HG03558 (cell line): ENCODE measurements at regions not wholly inside any gene's neighbourhood (a gene's known extent, or its start where the extent isn't known, plus 50 kb on each side); places are given as distances from the start of the nearest gene placed in this dataset.
"Not testable (repeated sequence)": the region's sequence is repeated elsewhere in the genome, so short reads cannot be mapped to it uniquely, and the experiment has no call there.

Experiments
- ATAC-seq: cut with Tn5 transposase; IDR thresholded peaks from one replicate; pipeline ENCODE4 v1.9.1; 2021; ENCODE audit warnings: moderate number of reproducible peaks; ENCODE audit not compliant: unreplicated experiment; ENCODE audit errors: extremely low read depth

DNA sequence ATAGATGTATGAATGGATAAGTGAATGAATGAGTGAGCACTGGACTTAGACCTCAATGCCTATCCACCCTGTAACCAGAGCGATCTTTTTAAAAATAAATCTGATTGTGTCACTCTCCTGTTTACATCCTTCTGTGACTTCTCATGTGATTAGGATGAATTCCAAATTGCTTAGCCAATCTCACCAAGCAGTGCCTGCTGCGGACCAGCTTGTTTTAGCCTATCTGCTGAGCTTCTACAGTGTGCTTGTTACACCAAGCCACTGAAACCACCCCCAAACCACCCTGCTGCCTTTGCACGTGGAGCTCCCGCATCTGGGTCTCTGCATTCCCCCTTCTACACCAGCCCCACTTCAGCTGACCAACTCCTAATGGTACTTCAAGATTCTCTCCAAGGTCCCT is 265.4 kb downstream of the EN1 start:
- no peak for ATAC-seq

DNA sequence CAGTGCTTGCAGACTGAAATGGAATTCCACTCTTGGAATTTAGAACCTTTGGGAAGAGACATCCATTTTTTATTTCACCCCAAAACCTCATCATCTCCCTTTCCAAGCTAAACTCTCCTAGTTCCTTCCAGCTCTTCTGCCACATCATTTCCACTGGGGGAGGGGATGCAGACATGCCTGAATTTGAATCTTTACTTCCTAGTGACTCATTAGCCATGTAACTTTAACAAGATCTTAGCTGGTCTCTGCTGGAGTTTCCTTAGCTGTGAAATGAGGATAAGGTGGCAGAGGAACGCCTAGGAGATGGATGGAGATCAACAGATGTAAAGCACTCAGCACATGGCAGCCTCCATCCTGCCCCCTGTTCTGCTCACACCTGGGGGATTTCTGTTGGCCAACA is 266.8 kb downstream of the EN1 start:
- ATAC-seq = no peak

DNA sequence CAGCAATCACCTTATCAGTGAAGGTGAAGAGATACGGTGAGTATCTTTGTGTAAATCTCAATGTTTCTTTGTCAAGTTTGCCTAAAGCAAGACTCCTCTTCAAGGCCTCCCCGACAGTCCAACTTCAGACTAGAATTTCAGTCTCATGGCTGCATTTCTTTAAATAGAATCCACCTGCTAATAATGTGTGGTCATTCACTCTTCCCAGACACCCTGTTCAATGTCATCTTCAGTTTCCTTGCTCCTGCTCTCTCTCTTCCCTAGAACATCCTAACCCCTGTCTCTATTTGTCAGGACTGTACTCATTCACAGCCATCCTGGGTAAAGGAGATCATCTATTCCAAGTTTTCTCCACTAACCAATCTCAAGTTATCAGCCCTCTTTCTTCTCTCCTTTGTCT is 267.3 kb downstream of the EN1 start:
- no peak for ATAC-seq

DNA sequence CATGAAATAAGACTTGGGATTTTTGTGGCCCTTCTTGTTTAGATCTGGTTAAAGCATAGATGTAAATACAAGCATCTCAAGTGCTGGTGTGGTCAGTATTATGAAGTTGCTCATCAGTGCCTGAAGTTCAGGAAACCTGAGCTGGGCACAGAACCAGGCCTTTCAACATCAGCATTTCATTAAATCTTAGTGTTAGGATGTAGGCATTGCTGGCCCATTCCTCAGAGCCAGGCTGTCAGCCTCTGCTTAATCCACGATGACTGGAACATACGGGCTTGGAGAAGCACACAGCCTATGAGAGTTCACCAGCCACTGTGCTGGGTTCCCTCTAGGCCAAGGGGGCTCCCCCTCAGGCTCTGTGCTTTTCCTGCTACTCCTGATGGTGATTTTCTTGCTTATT is 270.2 kb downstream of the EN1 start:
- ATAC-seq = no peak

DNA sequence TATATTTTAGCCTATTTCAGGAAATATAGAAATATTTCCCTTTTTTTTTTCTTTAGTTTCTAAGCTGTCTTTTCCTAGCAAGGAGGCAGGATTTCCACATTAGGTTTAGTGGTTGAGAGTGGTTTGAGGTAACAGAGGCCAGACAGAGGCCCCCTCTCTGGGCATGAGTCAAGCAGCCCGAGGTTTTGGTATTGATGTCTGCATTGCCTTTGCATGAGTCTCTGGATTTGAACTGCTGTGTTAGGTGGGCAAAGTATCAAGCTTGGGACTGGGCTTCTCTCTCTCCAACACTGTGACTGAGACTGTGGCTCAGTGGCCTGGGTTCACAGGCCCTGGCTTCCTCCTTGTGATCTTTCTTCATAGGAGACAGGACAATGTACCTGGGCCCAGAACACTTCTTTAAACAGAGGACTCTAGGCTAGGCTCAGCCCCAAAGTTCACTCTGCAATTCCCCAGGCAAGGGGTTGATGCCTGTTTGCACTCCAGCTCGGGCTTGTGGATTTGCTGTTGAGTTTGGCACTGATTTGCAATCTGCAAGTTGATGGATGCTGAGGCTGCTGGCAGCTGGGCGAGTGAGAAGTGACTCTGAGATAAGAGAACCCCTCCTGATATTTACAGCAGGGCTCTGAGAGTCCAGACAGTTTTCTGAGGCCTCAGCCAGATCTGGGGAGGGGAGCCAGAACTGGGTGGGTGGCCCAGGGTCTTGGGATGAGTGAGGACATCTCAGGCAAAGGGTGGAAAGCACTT is 271.2 kb downstream of the EN1 start:
- no peak for ATAC-seq

DNA sequence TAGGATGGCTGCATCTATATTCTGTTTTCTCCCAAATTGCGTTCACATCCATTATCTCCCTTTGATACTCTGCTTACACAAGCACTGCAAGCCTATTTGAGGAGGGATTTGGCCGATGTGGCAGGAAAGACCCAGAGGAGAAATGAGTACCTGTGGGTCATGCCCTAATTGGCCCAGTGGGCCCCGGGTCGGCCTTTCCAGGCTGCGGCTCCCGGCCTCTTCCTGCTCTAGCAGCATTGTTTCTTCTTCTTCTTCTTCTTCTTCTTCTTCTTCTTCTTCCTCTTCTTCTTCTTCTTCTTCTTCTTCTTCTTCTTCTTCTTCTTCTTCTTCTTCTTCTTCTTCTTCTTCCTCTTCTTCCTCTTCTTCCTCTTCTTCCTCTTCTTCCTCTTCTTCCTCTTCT is 275.1 kb downstream of the EN1 start:
- not testable (repeated sequence) for ATAC-seq

DNA sequence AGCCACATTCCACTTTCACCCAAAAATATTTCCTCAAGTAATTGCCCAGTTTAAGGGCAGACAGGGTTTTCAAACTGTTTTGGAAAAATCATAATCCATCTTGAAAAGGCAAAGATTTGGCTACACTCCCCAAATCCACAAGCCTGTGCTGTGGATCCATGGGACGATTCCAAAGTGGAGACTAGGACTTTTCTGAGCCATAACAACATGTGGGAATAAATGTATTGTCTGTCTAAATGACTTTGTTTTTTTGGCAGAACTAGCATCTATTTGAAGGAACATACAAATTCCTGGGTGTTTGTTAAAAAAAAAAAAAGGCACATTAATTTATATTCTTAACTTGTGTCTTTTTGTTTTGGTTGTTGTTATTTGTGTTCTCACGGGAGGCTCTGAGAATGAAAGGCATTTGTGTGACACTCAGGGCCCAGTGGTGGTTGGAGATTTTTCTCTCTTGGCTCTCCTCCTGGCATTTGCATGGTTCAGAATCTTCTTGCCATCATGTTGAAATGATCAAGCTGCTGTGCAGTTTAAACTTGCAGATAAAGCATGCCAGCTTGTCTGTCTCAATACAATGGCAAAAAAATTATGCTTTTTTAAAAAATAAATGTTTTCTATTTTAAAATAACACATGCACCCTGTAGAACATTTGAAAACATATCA is 277.4 kb downstream of the EN1 start:
- no peak for ATAC-seq

DNA sequence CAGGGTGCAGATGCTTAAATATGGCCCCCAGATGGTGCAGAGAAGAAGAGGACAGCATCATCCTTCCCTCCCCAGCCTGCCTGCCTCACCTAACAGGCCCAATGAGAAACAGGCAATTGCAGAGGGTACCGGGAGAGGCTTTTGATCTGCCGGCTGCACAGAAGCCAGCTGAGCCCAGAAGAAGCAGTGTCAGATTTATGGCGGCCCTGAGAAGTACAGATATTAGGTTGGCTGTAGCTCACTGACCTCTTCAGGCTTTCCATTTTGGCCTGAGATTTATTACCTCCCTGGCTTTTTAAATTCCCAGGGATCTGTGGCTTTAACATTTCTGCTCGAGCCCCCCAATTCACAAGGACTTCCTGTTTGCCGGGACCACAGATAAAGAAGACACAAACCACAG is 278.7 kb downstream of the EN1 start:
- no peak for ATAC-seq

DNA sequence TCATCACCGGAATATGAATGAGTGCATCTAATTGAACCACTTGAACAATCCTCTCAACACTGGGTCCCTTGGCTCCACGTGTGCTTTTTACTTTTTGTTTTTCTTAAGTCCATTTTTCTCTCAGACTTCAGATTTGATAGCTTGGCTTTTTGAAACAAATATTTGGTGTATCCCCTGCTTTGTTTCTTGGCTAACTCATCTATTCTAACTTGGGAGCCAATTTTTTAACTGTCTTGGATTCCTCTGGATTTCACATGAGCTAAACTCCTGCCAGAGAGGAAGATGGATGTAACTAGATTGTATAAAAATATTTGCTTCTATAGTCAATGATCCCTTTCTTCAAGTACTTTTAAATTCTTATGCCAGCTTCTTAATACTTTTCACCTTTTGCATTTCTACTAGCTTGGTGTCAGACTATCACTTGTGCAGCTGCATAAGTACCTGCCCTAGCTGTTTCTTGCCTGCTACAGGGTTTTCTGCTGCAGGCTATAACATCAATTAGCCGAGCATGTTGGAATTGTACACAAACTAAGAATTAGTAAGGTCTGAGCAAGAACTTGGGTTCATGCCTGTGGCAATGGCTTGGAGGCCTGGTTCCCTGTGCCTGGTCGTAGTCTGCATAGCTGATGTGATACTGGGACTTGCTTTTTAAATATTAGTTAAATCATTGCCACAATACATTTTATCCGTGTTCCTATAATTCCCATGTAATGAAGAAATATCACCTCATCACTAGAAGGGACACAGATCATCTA is 281.5 kb downstream of the EN1 start:
- ATAC-seq = no peak

DNA sequence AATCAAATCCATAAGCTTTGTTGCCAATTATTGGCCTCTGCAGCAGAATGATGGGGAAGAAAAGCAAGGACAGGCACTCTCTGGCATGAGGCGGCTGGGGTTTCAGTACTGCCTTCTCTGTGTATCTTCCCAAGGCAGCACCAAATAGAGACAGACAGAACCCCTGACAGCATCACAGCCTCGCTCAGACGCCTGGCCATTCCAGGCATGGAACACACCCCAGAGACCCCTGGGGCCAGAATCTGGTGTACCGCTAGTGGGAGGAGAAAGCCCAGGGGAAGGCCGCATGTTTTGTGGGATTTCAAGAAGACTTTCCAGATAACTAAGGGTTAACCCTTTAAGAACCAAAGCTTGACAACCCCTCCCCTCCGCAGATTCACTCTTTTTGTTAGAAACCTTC is 282.1 kb downstream of the EN1 start:
- no peak for ATAC-seq

DNA sequence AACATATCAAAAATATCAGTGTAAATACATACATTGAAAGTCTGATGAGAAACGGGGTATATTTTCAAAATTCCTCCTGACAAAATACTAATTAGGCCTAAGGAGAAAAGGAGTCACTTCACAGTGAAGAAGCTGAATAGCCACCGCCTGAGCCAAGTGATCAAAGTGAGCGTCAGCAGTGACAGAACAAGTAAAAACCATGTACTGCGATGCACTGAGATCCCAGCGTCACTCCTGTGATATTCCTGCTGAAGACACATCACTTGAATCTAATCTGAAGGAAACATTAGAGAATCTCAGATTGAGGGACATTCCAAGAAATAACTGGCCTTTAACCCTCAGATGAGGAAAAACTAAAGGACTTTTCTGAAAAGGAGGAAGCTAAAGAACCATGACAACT is 285.3 kb downstream of the EN1 start:
- no peak for ATAC-seq

DNA sequence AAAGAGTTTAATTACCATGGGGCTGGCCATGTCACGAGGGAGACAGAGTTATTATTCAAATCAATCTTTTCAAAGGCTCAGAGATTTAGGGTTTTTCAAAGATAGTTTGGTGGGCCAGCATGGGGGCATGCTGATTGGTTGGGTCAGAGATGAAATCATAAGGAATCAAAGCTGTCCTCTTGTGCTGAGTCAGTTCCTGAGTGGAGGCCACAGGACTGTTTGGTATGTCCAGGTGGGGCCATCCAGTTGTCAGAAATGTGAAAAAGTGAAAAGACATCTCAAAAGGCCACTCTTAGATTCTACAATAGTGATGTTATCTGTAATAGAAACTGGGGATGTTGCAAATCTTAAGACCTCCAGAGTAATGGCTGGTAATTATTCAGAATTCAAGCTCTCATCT is 288.6 kb downstream of the EN1 start:
- no peak for ATAC-seq

DNA sequence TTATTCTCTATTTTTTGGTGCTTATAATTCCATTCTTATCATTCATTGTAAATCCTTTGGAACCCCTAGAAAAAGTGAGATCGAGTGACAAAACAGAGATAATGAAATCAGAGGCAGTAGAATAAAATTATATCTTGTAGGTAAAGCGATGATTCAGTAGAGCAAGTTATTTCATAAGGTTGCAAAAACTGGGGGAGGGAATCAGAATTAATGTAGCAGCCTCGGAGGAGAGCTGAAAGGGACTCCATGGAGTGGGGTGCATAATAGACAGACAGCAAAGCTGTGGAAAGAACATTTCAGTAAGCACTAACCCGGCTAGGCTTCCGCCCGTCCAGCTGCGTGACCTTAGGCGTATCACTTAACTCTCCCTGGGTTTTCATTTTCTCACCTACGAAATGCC is 289.7 kb downstream of the EN1 start:
- ATAC-seq = no peak

DNA sequence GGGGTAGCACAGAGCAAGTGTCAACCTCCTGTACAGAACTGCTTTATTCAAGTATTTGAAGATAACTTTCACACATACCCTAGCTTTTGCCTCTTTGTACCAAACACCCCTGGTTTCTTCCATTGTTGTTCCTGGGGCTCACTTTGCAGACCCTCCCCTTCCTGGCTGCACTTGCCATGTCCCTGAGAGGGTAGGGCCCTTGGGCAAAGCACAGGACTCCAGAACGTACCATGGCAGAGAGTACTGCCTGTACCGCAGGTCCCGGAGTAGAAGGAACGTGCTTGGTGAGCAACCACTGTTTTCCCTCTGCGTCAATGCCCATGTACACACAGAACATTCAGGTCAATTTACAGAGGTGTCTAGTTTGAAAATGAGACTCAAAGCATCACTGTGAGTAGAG is 290.4 kb downstream of the EN1 start:
- no peak for ATAC-seq

DNA sequence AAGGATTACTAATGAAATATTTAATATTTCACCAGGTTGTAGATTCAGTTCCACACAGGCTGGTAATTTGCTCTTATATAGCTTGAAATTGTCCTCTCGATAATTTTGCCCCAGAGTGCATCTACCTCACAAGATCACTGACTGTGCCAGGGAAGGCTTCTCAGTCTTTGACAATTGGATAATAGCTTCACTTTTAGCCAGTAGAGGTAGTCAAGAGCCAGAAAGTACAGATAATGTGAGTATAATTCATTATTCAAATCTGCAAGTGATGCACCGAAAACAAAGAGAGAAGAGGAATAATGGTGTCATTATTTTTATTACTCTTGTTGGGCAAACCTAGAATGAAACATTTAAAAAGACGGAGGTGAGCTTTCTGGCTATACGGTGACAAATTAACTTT is 292.8 kb downstream of the EN1 start:
- no peak for ATAC-seq

DNA sequence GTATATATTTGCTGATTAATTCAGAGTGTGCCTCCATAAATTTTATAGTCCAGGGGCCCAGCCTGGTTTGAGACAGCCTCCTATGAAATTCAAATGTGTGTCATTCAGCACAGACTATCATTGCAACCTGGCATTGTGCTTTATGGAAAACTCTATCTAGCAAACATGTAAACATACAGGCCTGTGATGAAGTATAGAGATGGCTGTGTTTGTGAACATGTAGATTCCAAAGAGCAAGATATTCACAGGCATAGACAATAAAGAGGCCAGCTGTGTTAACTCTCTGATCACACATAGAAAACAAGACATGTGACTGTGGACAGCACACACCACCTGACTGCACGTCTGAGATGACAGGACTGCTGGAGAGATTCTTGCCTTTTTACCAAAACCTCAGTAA is 297.9 kb downstream of the EN1 start:
- no peak for ATAC-seq

DNA sequence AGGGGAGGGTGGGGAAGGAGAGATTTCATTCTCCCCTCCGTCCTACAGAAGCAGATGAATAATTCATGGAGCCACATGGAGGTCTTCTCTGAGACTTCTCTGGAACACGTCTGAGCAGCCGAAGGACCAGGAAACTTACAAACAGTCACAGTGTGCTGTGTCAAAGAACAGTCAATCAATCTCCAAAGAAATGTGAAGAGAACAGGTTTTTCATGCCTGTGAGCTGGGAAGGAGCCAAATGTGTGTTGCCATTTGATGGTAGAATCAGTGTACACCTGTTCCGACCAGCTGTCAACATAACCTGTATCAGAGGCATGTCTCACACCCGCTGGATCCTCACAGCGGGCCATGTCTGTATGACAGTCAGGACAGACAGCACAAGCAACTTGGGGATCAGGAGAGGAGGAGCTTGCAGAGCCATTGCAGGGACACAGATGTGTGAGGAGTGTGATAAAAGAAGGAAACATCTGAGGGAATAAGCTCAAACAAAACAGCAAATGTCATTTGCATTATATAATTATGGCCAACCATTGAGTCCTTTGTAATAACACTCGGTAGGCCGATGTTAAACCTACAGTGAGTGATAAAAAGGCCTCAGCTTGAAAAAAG is 298.5 kb downstream of the EN1 start:
- no peak for ATAC-seq

DNA sequence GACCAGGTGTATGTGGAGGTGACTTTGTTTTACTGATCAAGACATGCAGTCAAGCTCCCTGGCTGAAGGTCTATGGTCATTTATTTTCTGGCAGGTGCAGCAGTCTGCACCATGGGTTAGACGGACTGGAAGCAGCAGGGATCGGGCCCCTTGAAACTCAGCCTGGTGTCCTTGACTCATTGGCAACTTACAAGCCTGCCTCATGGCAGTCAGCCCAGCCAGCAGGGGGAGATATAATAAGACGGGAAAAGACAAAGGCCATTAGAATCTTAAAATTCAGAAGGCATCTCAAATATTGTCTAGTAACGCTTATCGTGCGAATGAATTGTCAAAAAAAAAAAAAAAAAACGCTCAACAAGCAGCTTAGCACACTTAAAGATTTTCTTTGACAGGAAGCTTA is 308.2 kb downstream of the EN1 start:
- no peak for ATAC-seq

DNA sequence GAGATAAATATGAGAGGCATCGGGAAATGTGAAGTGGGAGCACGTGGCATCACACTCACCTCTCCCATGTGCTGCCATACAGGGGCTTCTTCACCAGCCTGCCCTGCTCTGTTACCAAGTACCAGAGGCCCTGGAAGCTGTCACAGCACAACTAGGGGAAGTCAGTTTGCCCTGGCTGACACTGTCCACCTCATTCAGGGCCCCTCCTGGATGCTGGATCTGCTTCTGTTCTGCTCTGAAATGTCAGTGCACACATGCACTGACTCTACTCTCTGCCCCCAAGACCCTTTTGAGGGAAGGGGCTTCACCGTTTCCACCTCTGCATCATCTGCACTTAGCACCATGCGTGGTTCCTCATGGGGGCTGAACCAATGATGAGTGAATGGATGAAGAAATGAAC is 311.1 kb downstream of the EN1 start:
- no peak for ATAC-seq

DNA sequence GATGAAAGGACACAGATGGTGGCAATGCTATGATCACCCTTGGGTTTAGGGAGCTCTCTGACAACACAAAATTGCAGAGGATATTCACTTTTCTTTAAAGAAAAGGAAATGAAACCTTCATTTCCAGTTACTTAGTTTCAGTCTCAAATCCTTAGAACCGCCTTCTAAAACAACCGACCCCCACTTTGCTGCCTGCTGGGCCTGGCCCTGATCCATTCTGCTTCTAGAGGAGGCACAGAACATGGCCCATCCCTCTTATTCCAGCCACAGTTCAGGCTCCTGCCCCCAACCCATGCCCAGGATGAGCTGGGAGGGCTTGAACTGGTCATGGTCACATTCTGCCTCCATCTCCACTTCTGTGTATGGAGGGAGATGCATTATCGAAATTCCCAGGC is 311.6 kb downstream of the EN1 start:
- ATAC-seq = no peak

DNA sequence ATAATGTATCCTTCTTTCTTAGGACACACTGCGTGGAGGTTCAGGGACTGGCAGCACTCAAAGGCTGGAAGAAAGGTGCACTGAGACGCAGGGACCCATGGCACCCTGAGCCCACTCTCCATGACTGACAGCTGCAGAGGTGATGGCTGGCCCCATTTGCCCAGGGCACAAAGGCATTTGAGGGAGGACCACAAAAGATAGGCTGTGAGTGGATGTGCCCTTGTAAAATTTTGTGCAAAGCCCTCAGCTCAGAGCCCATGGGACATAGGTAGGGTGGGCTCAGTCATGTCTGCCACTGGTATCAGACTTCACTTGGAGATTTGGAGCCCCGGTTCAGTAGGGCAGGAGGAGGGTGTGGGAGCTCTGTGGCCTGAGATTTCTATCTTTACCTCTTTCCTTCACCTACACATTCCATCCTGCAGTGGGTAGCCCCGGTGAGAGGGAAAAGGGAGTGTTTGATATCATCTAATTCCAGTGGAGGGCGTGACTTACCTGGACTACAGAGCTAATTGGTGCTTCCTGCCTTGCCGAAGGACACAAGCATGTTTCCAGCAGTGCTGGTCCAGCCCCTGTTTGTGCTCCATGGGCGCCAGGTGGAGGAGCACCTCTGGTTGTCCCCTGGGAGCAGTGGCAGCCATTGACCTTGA is 312.2 kb downstream of the EN1 start:
- no peak for ATAC-seq
